ENCODE measurements at regions not wholly inside any gene's neighbourhood (a gene's known extent, or its start where the extent isn't known, plus 50 kb on each side); places are given as distances from the start of the nearest gene placed in this dataset.
"Not testable (repeated sequence)": the region's sequence is repeated elsewhere in the genome, so short reads cannot be mapped to it uniquely, and the experiment has no call there.

DNA sequence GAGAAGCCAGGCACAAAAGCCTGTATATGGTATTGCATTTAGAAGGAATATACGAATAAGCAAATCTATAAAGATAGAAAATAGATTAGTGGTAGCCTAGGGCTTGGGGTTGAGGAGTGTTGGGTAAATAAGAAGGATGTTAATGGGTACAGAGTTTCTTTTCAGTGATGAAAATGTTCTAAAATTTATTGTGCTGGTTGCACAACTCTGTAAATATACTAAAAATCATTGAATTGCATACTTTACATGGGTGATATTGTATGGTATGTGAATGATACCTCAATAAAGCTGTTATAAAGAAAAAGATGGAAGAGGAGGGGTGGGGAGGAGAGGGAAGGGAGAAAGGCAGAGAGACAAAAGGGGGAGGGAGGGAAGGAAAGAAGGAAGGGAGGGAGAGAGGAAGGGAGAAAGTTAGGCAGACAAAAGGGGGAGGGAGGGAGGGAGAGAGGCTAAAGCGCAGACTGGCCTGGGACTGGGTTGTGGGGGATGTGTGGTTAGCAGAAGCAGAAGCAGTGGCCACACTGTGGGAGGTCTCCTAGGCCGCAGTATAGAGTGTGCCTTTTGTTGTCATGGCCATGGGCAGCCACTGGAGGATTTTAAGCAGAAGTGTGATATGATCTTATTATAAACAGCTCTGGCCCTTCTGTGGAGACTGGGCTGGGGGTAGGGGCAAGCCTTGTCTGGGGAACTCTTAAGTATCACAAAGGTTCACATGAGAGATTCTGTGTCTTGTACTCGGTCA lies 73.6 kb upstream of the ELK3 start:
- DNase-seq = no peak
- H3K4me1 ChIP-seq = peaks cover 0 to 6% (median 0%) of the 10 kb centered on the region in 3 donors
- peak overlapping the region in 1 of 4 donors; percentile 28 for H3K27ac ChIP-seq

DNA sequence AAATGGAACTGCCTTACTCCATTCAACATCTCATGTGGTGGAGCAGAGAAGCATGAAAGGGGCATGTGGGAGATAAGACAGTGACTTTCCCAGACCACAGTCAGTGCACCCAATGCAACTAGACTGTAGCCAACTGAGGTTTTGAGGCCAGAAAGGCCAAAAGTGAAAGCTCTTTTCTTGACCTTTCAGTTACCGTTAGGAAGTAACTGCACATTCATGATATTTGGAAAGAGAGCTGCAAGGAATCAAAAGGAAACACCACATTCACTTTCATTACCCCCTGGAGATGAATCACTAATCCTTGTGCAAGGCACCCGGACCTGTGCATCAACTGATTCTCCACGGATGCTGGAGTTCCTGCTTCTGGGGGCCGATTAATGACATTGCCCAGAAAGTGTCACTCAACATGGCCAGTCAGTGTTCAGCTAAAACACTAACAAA lies 72.9 kb upstream of the ELK3 start:
- no peaks in the 10 kb centered on the region for H3K9me3 ChIP-seq
- H3K4me1 ChIP-seq = peaks cover 0 to 6% (median 0%) of the 10 kb centered on the region in 3 donors
- no peaks in the 10 kb centered on the region for H3K27me3 ChIP-seq
- 27 to 38% methylated on average over 2 to 4 of the region's 4 CpGs for WGBS, 2 donors
- peak overlapping the region in 1 of 4 donors; percentile 28 for H3K27ac ChIP-seq
- intact Hi-C loops (cut with DNase I) = no loop called here
- no peak overlapping the region for H3K4me3 ChIP-seq
- no peak for TF ChIP-seq POLR2A (IDR thresholded peaks at IDR 0.05)
- TF ChIP-seq, protein P1, sequence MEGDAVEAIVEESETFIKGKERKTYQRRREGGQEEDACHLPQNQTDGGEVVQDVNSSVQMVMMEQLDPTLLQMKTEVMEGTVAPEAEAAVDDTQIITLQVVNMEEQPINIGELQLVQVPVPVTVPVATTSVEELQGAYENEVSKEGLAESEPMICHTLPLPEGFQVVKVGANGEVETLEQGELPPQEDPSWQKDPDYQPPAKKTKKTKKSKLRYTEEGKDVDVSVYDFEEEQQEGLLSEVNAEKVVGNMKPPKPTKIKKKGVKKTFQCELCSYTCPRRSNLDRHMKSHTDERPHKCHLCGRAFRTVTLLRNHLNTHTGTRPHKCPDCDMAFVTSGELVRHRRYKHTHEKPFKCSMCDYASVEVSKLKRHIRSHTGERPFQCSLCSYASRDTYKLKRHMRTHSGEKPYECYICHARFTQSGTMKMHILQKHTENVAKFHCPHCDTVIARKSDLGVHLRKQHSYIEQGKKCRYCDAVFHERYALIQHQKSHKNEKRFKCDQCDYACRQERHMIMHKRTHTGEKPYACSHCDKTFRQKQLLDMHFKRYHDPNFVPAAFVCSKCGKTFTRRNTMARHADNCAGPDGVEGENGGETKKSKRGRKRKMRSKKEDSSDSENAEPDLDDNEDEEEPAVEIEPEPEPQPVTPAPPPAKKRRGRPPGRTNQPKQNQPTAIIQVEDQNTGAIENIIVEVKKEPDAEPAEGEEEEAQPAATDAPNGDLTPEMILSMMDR (IDR thresholded peaks at IDR 0.05) = no peak
- no peak for DNase-seq
- H3K36me3 ChIP-seq = no peaks in the 10 kb centered on the region

More for the DNA sequence above, 73.6 kb upstream of the ELK3 start:
- no peak overlapping the region for H3K4me3 ChIP-seq
- no peak for TF ChIP-seq POLR2A (IDR thresholded peaks at IDR 0.05)
- TF ChIP-seq, protein P1 (IDR thresholded peaks at IDR 0.05) = no peak
- no peaks in the 10 kb centered on the region for H3K36me3 ChIP-seq
- 52 to 63% methylated on average over 4 of the region's 4 CpGs for WGBS, 2 donors
- intact Hi-C loops (cut with DNase I) = no loop called here
- H3K27me3 ChIP-seq = no peaks in the 10 kb centered on the region
- H3K9me3 ChIP-seq = no peaks in the 10 kb centered on the region

DNA sequence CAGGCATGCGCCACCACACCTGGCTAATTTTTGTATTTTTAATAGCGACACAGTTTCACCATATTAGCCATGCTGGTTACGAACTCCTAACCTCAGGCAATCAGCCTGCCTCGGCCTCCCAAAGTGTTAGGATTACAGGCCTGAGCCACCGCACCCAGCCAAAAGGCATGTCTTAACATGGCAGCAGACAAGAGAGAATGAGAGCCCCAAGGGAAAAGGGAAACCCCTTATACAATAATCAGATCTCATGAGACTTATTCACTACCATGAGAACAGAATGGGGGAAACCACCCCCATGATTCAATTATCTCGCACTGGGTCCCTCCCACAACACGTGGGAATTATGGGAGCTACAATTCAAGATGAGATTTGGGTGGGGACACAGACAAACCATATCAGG lies 65.9 kb upstream of the ELK3 start:
- H3K9me3 ChIP-seq; H3K36me3 ChIP-seq; H3K27me3 ChIP-seq; H3K4me3 ChIP-seq; H3K4me1 ChIP-seq; DNase-seq; intact Hi-C loops (cut with DNase I); H3K27ac ChIP-seq: not testable (repeated sequence)
- 70 to 80% methylated on average over 7 of the region's 7 CpGs for WGBS, 2 donors

DNA sequence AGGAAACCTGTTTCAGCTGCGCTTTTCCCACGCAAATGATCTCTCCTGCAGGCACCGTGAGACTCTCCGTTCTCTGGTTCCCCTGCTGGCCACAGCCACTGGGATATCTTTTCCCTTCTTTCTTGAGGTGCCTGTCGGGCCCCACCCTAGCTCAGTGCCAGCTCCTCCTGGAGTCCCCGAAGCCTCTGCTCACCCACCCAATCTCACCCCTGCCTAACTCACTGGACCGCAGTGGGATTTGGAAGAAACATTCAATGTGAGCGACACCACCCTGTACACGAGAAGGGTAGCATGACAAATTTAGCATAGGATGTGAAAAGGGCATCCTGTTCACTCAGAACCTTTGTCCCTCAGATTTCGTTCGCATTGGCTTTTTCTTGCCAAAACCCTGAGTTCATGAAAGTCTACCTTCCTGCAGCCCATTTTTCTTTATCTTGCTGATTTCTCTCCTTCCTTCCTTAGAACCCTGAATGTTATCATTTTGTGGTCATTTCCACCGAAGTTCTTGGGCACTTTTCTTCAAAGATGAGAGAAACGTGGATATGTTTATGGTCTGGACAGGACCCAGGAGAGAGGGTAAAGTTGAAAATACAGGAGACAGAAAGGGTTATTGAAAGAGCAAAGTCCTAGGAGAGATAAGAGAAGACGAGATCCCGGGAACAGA lies 63.6 kb upstream of the ELK3 start:
- Histone ChIP-seq H3K36me3 (no peaks in the 10 kb centered on the region), H3K27me3 (no peaks in the 10 kb centered on the region), H3K4me3 (no peak overlapping the region), H3K9me3 (no peaks in the 10 kb centered on the region), H3K27ac (no peak overlapping the region), H3K4me1 (peaks cover 0 to 5% (median 0%) of the 10 kb centered on the region in 3 donors)
- WGBS, 2 donors = 71 to 85% methylated on average over 13 of the region's 15 CpGs
- TF ChIP-seq, protein P1 (IDR thresholded peaks at IDR 0.05) = no peak
- TF ChIP-seq POLR2A (IDR thresholded peaks at IDR 0.05) = no peak
- intact Hi-C loops (cut with DNase I) = no loop called here
- no peak for DNase-seq

DNA sequence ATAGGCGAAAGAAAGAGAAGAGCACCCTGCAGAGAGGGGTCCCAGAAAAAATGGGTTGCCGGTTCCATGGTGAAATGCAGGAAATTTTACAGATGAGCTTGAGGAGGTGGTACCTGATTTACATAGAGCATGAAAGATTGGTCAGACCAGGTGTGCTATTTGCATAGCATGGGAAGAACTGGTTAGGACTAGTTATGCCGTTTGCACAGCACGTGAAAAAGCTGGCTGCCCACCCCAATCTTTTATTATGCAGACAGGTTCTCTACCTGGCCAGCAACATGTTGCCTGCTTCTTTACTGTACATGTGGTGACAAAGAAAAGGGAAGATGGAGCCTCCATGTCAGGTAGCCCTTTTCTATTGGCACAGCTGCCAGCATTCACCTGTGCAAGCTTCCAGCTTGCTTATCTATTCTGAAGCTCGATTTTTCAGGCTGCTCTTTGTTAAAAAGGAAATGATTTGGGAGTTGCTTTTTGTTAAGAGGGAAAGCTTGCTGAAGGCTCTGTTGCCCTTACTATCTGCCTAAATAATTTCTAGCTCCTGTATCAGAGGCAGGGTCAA lies 62.9 kb upstream of the ELK3 start:
- TF ChIP-seq POLR2A (IDR thresholded peaks at IDR 0.05) = no peak
- TF ChIP-seq, protein P1 (IDR thresholded peaks at IDR 0.05) = no peak
- Histone ChIP-seq H3K4me3 (no peak overlapping the region), H3K9me3 (no peaks in the 10 kb centered on the region), H3K4me1 (peaks cover 0 to 6% (median 5%) of the 10 kb centered on the region in 3 donors), H3K27me3 (no peaks in the 10 kb centered on the region), H3K36me3 (no peaks in the 10 kb centered on the region), H3K27ac (no peak overlapping the region)
- intact Hi-C loops (cut with DNase I) = no loop called here
- 44 to 56% methylated on average over 5 of the region's 5 CpGs for WGBS, 2 donors
- no peak for DNase-seq
